Glomerular visceral epithelial cell (primary cell): ENCODE measurements at regions not wholly inside any gene's neighbourhood (a gene's known extent, or its start where the extent isn't known, plus 50 kb on each side); places are given as distances from the start of the nearest gene placed in this dataset.
"Not testable (repeated sequence)": the region's sequence is repeated elsewhere in the genome, so short reads cannot be mapped to it uniquely, and the experiment has no call there.

Experiments
- DNase-seq: peaks from one replicate; pipeline ENCODE4 v3.0.0-alpha.2; 2016; ENCODE audit errors: extremely low spot score

GRCh38 chr7:73918926-73919693 lies 58.2 kb downstream of the TMEM270 start:
- DNase-seq, result no peak

DNA sequence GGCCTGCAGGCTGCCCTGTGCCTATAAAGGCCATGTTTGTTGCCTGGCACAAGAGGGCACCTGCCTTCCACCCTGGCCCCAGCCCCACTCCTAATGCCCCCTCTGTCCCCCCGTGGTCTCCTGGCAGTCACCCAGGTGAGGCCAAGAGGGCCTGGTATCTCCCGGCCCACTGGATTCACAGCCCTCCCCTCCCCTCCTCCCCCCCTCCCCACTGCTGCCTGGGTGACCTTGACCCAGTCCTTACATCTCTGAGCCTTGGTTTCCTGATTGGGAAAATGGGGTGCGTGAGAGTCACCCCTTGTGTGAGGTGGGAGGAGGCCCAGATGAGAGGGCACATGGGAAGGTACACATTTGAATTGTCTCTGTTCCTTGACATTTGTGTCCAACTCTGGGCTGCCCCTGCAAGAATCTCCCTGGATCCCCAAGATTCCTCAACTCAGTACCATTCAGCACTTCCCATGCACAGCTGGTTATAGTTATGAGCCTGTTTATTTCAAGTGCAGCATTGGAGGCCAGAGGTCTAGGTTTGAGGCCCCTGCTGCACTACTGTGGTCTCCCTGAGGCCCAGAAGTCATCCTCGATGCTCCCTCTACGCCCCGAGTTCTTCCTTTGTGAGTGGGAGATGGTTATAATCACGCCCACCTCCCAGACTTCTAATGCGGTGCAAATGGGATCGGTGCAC lies 58.9 kb downstream of the TMEM270 start:
- DNase-seq, result no peak

GRCh38 chr7:73920406-73921134 lies 59.6 kb downstream of the TMEM270 start:
- no peak for DNase-seq

DNA sequence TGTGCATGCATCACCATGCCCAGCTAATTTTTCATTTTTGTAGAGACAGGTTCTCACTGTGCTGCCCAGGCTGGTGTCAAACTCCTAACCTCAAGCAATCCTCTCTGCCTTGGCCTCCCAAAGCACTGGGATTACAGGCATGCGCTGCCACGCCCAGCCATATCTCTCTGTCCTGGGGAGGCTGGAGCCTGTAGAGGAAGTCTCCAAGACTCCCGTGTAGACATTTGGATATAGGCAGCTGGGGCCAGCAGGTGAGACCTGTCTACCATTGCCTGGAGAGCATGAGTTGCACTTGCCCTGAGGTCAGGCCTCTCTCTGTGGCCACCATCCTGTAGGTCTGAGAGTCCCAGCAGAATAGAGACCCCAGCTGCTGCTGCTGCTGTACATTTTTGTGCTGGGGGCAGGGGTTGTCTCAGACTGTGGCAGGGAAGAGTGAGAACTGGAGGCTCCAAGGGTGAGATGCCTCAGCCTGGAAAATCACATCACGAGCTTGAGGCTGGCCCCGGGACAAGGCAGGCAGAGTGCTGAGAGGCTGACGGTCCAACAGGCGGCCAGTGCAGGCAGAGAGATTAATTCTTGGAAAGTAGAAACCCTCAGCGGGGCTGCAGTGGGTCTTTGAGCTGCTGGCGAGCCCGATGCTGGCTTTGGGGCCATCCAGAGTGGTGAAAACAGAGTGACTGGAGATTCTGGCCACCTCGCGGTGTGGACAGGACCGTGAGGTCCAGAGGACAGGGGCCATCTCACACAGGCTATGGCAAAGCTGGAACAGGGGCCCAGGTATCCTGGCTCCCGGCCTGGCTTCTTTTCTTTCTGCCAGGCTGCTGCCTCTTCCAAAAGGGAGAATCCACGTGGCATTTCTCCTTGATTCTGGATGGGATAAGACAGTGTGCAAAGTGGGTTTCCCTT lies 60.9 kb downstream of the TMEM270 start:
- DNase-seq, result no peak

DNA sequence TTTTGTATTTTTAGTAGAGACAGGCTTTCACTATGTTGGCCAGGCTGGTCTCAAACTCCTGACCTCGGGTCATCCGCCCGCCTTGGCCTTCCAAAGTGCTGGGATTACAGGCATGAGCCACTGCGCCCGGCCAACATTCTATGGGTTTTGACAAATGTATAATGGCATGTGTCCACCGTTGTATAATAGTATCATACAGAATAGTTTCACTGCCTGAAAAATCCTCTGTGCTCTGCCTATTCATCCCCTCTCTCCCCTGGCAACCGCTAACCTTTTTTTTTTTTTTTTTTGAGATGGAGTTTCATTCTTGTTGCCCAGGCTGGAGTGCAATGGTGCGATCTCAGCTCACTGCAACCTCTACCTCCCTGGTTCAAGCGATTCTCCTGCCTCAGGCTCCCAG lies 67.7 kb downstream of the TMEM270 start:
- not testable (repeated sequence) for DNase-seq

GRCh38 chr7:73931502-73931901 lies 70.5 kb downstream of the TMEM270 start:
- DNase-seq, result no peak

DNA sequence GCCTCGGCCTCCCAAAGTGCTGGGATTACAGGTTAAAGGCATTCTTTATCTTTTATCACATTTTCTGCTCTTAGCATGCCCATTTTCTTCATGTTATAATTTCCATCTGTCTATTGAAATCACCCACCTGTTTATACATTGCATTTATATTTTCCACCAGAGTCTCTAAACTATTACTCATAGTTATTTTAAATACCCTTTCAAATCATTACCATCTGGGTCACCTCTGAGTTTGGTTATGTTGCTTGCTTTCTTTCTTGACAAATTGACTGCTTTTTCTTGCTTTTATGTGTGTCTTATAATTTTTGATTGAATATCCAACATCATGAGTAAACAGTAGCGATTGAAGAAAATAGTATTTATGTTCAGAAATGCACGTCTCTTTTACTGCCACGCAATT lies 71.4 kb downstream of the TMEM270 start:
- no peak for DNase-seq

GRCh38 chr7:73933091-73933490 lies 72.1 kb downstream of the TMEM270 start:
- DNase-seq, result no peak

GRCh38 chr7:73936967-73937366 lies 76.0 kb downstream of the TMEM270 start:
- DNase-seq, result no peak

DNA sequence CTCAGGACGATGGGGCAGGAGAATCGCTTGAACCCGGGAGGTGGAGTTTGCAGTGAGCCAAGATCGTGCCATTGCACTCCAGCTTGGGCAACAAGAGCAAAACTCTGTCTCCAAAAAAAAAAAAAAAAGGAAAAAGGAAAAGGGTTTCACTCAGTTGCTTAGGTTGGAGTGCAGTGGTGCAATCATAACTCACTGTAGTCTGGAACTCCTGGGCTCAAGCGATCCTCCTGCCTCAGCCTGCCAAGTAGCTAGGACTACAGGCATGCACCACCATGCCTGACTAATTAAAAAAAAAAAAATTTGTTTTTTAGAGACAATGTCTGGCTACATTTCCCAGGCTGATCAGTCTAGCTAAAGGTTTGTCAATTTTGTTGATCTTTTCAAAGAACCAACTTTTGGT lies 76.7 kb downstream of the TMEM270 start:
- DNase-seq, result not testable (repeated sequence)

DNA sequence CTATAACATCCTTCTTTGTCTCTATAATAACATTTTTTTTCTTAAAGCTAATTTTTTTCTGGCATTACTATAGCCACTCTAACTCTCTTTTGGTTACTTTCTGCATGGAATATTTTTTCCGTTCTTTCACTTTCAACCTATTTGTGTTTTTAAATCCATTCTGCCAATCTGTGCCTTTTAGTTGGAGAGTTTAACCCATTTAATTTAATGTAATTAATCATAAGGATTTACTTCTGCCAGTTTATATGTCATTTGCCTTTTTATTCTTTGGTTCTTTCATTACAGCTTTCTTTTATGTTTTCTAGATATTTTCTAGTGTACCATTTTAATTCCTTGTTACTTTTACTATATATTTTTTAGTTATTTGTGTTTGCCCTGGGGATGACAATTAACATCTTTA lies 78.6 kb downstream of the TMEM270 start:
- DNase-seq, result no peak

GRCh38 chr7:73940701-73941238 lies 79.8 kb downstream of the TMEM270 start:
- no peak for DNase-seq

- peak; percentile 3 for DNase-seq
Observed at GRCh38 chr7:73941836-73942551, 81.0 kb downstream of the TMEM270 start.

- no peak for DNase-seq
Observed at GRCh38 chr7:73945022-73945421, 83.0 kb upstream of the ELN start.

DNA sequence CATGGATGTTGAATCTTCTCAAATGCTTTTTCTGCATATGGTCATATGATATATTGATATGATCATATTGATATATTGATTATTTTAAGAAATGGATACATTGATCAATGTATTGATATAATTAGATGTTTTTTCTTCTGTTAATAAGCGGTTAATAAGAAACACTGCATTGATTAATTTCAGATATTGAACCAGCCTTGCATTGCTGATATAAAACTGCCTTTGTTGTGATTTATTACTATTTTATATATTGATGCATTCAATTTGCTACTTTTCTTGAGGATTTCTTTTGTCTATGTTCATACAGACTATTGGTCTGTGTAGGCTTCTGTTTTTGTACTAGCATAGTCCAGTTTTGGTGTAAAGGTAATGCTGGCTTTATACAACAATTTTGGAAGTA lies 79.7 kb upstream of the ELN start:
- DNase-seq, result no peak

- no peak for DNase-seq
Observed at GRCh38 chr7:73952266-73952665, 75.7 kb upstream of the ELN start.

DNA sequence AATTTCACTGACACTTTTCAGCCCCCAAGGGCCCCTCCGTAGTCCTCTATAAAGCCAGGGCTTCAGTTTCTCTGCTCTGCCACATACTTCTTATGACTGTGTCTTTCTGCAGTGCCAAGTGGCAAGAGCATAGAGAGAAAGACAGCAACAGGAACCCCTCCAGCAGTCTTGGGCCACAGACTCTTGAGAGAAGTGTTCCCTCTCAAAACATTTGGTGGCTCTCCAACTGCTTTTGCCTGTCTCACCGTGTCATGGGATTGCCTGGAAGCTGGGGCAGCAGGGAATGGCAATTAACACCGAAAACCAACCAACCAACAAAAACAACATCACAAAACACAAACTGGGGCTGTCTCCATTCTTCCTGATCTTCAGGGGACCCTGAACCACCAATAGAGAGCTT lies 73.8 kb upstream of the ELN start:
- no peak for DNase-seq

GRCh38 chr7:73954861-73955260 lies 73.1 kb upstream of the ELN start:
- DNase-seq, result no peak

DNA sequence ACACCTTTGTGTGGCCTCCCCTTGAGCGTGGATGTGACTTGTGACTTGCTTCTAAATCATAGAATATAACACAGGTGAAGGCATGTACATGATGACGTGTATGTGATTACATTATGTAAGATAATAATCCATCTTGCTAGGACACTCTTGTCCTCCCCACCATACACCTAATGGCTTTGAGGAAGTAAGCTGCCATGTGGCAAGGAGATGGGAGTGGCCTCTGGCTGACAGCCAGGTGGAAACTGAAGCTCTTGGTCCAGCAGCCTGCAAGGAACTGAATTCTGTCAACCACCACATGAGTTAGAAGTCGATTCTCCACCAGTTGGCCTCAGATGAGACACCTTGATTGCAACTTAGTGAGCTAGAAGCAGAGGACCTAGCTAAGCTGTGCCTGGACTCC lies 67.4 kb upstream of the ELN start:
- no peak for DNase-seq

DNA sequence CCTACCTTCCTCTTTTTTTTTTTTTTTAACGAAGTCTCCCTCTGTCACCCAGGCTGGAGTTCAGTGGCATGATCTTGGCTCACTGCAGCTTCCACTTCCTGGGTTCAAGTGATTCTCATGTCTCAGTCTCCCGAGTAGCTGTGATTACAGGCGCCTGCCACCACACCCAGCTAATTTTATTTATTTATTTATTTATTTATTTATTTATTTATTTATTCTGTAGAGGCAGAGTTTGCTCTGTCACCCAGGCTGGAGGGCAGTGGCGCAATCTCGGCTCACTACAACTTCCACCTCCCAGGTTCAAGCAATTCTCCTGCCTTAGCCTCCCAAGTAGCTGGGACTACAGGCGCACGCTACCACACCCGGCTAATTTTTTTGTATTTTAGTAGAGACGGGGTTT lies 66.0 kb upstream of the ELN start:
- not testable (repeated sequence) for DNase-seq
